ENCODE measurements at regions not wholly inside any gene's neighbourhood (a gene's known extent, or its start where the extent isn't known, plus 50 kb on each side); places are given as distances from the start of the nearest gene placed in this dataset.
A peak's percentile ranks its signal among the peaks of the same experiment; 100 is the strongest.
"Not testable (repeated sequence)": the region's sequence is repeated elsewhere in the genome, so short reads cannot be mapped to it uniquely, and the experiment has no call there.

DNA sequence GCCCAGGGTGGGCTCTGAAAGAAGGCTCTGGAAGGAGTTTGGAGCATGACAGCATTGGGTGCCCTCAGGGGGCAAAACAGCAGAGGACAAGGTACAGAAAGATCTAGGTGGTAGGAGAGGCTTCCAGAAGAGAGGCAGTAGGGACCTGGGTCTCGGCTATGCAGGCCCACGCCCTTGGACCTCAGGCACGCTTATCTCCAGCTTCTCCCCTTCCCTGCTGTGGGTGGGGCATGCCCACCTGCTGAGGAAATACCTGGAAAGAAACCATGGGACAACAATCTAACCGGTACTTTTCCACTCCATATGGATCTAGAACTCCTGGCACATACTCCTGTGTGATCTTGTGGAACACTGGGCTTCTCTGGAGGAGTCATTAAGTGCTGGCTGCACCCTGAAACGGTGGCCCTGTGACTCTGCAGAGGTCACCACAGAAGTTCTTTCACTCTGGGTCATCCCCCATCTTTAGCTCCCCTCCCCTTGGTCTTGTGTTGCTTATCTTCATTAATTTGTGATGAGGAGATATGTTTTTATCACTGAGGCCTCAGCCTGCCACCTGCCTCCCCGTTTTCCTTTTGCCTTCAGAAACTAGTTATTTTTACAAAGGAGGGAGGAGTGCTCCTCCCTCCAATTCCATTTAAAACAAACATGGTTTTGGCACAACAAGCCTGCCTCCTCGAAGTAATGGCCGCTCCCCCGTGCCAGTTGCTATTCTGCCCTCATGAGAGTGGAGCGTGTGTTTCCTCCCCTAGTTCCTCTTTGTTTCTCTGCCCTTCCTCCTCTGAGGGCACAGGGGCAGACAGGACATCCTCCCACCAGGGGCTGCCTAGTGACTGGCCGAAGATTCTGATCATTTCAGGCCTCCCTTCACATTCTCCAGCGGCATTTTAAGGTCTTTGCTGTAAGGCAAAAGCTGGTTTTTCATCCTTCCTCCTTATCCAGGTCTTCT lies 78.0 kb upstream of the ATP5PO start:
- H3K27me3 ChIP-seq: no peaks in the 10 kb centered on the region
- peak; percentile 63 for DNase-seq
- no peak overlapping the region for H3K4me3 ChIP-seq
- H3K36me3 ChIP-seq: no peaks in the 10 kb centered on the region
- H3K4me1 ChIP-seq: no peaks in the 10 kb centered on the region
- H3K9me3 ChIP-seq: no peaks in the 10 kb centered on the region
- H3K27ac ChIP-seq: peak overlapping the region; percentile 25
- intact Hi-C loops (cut with DNase I): loop anchor here (2.0 kb wide), 1 partner anchor 29 kb away; no protein-coding TSS in a partner anchor
- H3K9ac ChIP-seq (ENCODE audit: low read depth in 2 of 2, low read length in 2 of 2): no peak overlapping the region
- TF ChIP-seq, protein P1, sequence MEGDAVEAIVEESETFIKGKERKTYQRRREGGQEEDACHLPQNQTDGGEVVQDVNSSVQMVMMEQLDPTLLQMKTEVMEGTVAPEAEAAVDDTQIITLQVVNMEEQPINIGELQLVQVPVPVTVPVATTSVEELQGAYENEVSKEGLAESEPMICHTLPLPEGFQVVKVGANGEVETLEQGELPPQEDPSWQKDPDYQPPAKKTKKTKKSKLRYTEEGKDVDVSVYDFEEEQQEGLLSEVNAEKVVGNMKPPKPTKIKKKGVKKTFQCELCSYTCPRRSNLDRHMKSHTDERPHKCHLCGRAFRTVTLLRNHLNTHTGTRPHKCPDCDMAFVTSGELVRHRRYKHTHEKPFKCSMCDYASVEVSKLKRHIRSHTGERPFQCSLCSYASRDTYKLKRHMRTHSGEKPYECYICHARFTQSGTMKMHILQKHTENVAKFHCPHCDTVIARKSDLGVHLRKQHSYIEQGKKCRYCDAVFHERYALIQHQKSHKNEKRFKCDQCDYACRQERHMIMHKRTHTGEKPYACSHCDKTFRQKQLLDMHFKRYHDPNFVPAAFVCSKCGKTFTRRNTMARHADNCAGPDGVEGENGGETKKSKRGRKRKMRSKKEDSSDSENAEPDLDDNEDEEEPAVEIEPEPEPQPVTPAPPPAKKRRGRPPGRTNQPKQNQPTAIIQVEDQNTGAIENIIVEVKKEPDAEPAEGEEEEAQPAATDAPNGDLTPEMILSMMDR (IDR thresholded peaks at IDR 0.05): no peak

DNA sequence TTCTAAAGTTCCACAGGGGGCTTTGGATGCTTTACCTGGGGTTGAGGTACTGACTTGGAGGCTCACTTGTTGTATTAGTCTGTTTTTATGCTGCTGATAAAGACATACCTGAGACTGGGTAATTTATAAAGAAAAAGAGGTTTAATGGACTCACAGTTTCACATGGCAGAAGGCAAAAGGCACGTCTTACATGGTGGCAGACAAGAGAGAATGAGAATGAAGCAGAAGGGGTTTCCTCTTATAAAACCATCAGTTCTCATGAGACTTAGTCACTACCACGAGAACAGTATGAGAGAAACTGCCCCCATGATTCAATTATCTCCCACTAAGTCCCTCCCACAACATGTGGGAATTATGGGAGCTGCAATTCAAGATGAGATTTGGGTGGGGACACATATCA lies 76.8 kb upstream of the ATP5PO start:
- H3K4me1 ChIP-seq; intact Hi-C loops (cut with DNase I); H3K27ac ChIP-seq; H3K9ac ChIP-seq (ENCODE audit: low read depth in 2 of 2, low read length in 2 of 2); H3K9me3 ChIP-seq; H3K36me3 ChIP-seq; DNase-seq; H3K27me3 ChIP-seq; H3K4me3 ChIP-seq: not testable (repeated sequence)

DNA sequence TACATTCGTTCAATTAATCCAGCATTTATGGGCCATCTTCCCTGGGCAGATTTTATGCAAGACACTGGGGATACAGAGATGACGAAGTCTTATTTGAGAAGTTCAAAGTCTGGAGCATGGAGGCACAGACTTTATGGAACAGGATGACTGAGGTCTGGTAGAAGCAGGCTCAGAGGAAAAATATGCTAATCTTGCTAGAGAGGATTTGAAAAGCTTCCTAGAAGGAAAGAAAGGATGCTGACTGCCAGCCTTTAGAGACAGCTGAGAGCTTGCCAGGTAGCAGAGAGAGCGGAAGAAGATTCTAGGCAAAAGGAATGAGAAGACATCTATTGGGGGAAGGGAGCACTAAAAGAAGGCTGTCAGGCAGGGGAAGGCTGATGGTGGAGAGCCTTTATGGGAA lies 75.5 kb upstream of the ATP5PO start:
- Histone ChIP-seq H3K9me3 (no peaks in the 10 kb centered on the region), H3K36me3 (no peaks in the 10 kb centered on the region), H3K27ac (no peak overlapping the region), H3K4me3 (no peak overlapping the region), H3K27me3 (no peaks in the 10 kb centered on the region), H3K4me1 (no peaks in the 10 kb centered on the region), H3K9ac (ENCODE audit: low read depth in 2 of 2, low read length in 2 of 2) (no peak overlapping the region)
- intact Hi-C loops (cut with DNase I): no loop called here
- no peak for DNase-seq
- TF ChIP-seq, protein P1 (IDR thresholded peaks at IDR 0.05): no peak

DNA sequence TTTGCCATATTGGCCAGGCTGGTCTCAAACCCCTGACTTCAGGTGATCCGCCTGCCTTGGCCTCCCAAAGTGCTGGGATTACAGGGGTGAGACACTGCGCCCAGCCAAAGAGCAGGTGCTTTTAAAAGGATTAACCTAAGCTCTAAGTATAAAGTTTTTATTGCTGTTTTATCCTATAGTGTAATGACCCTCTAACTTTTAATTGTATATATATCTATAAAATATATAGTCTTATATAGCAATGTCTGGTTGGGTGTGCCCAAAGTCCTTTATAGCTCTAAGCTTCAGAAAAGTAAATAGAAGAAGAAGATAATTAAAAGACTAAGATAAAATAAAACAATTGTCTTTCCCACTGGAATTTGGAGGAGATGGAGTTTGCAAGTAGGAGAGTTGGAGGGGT lies 73.8 kb upstream of the ATP5PO start:
- intact Hi-C loops (cut with DNase I): no loop called here
- no peak for DNase-seq
- no peaks in the 10 kb centered on the region for H3K36me3 ChIP-seq

DNA sequence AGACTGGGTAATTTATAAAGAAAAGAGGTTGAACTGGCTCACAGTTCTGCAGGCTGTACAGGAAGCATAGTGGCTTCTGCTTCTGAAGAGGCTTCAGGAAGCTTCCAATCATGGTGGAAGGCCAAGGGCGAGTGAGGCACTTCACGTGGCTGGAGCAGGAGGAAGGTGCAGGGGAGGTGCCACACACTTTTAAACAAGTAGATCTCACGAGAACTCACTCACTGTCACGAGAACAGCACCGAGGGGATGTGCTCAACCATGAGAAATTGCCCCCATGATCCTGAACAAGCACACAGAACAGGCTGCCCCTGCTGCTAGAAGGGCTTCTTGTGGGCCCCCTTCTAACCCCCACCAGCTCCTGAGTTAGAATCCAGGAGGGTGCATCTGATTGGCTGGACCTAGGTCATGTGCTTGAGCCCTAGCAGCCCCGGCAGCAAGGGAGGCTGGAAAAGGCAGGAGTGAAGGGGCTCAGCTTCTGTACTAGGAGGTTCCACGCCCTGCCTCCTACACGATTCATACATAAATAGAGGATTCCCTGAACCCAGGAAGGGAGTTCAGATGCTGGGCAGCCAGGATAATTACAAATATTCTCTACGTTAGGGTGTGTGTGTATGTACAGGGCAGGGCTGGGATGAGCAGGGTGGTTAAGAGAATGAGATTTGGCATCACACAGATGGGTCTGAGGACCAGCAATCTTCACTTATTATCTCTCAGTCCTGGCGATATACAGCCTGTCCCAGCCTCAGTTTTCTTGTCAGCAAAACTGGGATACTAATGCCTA lies 72.8 kb upstream of the ATP5PO start:
- H3K36me3 ChIP-seq: no peaks in the 10 kb centered on the region
- H3K27me3 ChIP-seq: no peaks in the 10 kb centered on the region
- DNase-seq: no peak
- H3K9me3 ChIP-seq: no peaks in the 10 kb centered on the region
- TF ChIP-seq, protein P1 (IDR thresholded peaks at IDR 0.05): no peak
- intact Hi-C loops (cut with DNase I): no loop called here
- H3K4me1 ChIP-seq: no peaks in the 10 kb centered on the region
- no peak overlapping the region for H3K9ac ChIP-seq (ENCODE audit: low read depth in 2 of 2, low read length in 2 of 2)
- H3K4me3 ChIP-seq: no peak overlapping the region
- H3K27ac ChIP-seq: no peak overlapping the region

More for the DNA sequence above, 73.8 kb upstream of the ATP5PO start:
- no peak overlapping the region for H3K27ac ChIP-seq
- TF ChIP-seq, protein P1 (IDR thresholded peaks at IDR 0.05): no peak
- no peaks in the 10 kb centered on the region for H3K27me3 ChIP-seq
- no peaks in the 10 kb centered on the region for H3K9me3 ChIP-seq
- H3K4me3 ChIP-seq: no peak overlapping the region
- H3K9ac ChIP-seq (ENCODE audit: low read depth in 2 of 2, low read length in 2 of 2): no peak overlapping the region
- no peaks in the 10 kb centered on the region for H3K4me1 ChIP-seq

Data from colonic mucosa (tissue), 4 donors.